Panc1 (cell line): ENCODE measurements at regions not wholly inside any gene's neighbourhood (a gene's known extent, or its start where the extent isn't known, plus 50 kb on each side); places are given as distances from the start of the nearest gene placed in this dataset.
A peak's percentile ranks its signal among the peaks of the same experiment; 100 is the strongest.

Experiments
- ATAC-seq: fragments of 200-7000 bp; cut with Tn5 transposase; 2 replicates; pipeline ENCODE4 v1.9.1; 2020; ENCODE audit warnings: mild to moderate bottlenecking, moderate library complexity
- BruUV-seq: library from RNA; stranded (reverse); fragments of 400-500 nt; replicated peaks from 2 replicates; lab custom pipeline; 2021; lab: Mats Ljungman, UMichigan
- CTCF ChIA-PET: fragments of 300-600 bp; sonication (Branson Sonifier 250); formaldehyde crosslinking; loops from one replicate; lab custom pipeline; 2022; ENCODE audit warnings: antibody characterized with exemption; lab: Charles Lee
- POLR2A ChIA-PET: fragments of 300-600 bp; sonication (Branson Sonifier 250); formaldehyde crosslinking; loops from one replicate; lab custom pipeline; 2022; ENCODE audit warnings: antibody characterized with exemption; lab: Charles Lee
- DNase-seq: peaks from one replicate; pipeline ENCODE4 v3.0.0-alpha.2; 2010; ENCODE audit warnings: low read depth, low spot score
- H3K27ac ChIP-seq: 2 replicates; pipeline ENCODE4 v1.5.1; 2011; ENCODE audit warnings: mild to moderate bottlenecking, low read length, inconsistent platforms
- H3K27me3 ChIP-seq: fragments of 200-500 bp; sonication (Bioruptor generic); 2 replicates; pipeline ENCODE4 v1.6.0; 2014; ENCODE audit warnings: low read length, inconsistent platforms; ENCODE audit not compliant: control insufficient read depth, insufficient read depth
- H3K36me3 ChIP-seq: fragments of 200-500 bp; sonication (Bioruptor generic); 2 replicates; pipeline ENCODE4 v1.5.1; 2014; ENCODE audit warnings: inconsistent platforms, mild to moderate bottlenecking, low read length, moderate library complexity; ENCODE audit not compliant: control insufficient read depth, insufficient read depth
- H3K4me1 ChIP-seq: 2 replicates; pipeline ENCODE4 v1.5.1; 2011; ENCODE audit warnings: inconsistent platforms, mild to moderate bottlenecking, low read length, moderate library complexity; ENCODE audit not compliant: control insufficient read depth, insufficient read depth
- H3K4me3 ChIP-seq, 2 experiments: 2 replicates each; pipeline ENCODE4 v1.5.1; 2011 to 2012; ENCODE audit warnings: low read depth in 2 of 2, low read length in 2 of 2, mild to moderate bottlenecking in 2 of 2, inconsistent platforms in 1 of 2, moderate library complexity in 1 of 2
- H3K9me3 ChIP-seq: fragments of 200-500 bp; sonication (Bioruptor generic); 2 replicates; pipeline ENCODE4 v1.5.1; 2014; ENCODE audit warnings: low read depth, mild to moderate bottlenecking, inconsistent platforms, low read length, moderate library complexity; ENCODE audit not compliant: control insufficient read depth, insufficient read depth
- POLR2AphosphoS5 ChIP-seq: IDR thresholded peaks from 2 replicates; pipeline ENCODE4 v1.6.1; 2012; ENCODE audit warnings: mild to moderate bottlenecking, low read depth, low read length, moderate library complexity
- SIN3A ChIP-seq: IDR thresholded peaks from 2 replicates; pipeline ENCODE4 v1.6.1; 2012; ENCODE audit warnings: low read depth, mild to moderate bottlenecking, low read length, moderate library complexity, borderline replicate concordance; ENCODE audit not compliant: insufficient read depth
- TCF7L2 ChIP-seq: IDR thresholded peaks from 2 replicates; pipeline ENCODE4 v1.6.1; 2011; ENCODE audit warnings: mild to moderate bottlenecking, low read depth, low read length, inconsistent platforms
- in situ Hi-C: cut with HindIII; loops from 2 replicates; pipeline ENCODE4 v1.10.0; 2016; ENCODE audit warnings: low sequenced_read_pairs, low pct_unique_long_range_greater_than_20kb
- intact Hi-C: fragments of 100-400 bp; cut with micrococcal nuclease; formaldehyde crosslinking; loops from one replicate; pipeline ENCODE4 v1.10.0; 2022; ENCODE audit not compliant: unreplicated experiment
- TF ChIP-seq, protein P1 (sequence below): fragments of 450-650 bp; IDR thresholded peaks from 2 replicates; pipeline ENCODE4 v1.5.1; 2017; ENCODE audit warnings: mild to moderate bottlenecking
- TF ChIP-seq, protein P2 (sequence below), 2 experiments: IDR thresholded peaks; 2 replicates each; pipeline ENCODE4 v1.6.1; 2011 to 2012; ENCODE audit warnings: low read depth in 2 of 2, control low read depth in 1 of 2, low read length in 1 of 2, mild to moderate bottlenecking in 1 of 2, moderate library complexity in 1 of 2; ENCODE audit not compliant: insufficient read depth in 1 of 2

DNA sequence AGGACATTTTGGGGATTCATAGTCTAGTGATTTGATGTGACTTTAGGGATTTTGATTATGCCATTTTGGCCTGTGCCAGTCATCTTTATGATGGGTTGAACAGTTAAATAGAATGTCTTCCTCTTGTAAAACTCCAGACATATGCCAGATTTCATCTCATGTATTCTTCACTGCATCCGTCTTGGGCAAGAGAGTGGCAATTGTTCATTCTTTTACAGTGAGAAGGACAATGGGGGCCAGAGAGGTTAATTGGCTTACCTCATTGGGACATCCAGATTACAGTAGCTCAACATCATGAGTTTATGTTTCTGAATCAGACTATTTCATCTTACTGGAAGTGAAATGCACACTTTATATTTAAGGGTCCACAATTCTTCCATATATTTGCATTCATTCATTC is 108.2 kb upstream of the SLC38A2 start:
- intact Hi-C loops: no loop called here
- in situ Hi-C loops: no loop called here
- Histone ChIP-seq H3K4me1 (peaks cover 9% of the 10 kb centered on the region), H3K9me3 (peaks cover 3% of the 10 kb centered on the region; the same call in 1 of the 2 replicates), H3K27me3 (no peaks in the 10 kb centered on the region), H3K27ac (peak overlapping the region; percentile 2; the same call in 1 of the 2 replicates), H3K4me3 (no peak overlapping the region), H3K36me3 (no peaks in the 10 kb centered on the region)
- TF ChIP-seq POLR2AphosphoS5 (no peak), SIN3A (no peak), TCF7L2 (no peak)
- TF ChIP-seq, protein P1, sequence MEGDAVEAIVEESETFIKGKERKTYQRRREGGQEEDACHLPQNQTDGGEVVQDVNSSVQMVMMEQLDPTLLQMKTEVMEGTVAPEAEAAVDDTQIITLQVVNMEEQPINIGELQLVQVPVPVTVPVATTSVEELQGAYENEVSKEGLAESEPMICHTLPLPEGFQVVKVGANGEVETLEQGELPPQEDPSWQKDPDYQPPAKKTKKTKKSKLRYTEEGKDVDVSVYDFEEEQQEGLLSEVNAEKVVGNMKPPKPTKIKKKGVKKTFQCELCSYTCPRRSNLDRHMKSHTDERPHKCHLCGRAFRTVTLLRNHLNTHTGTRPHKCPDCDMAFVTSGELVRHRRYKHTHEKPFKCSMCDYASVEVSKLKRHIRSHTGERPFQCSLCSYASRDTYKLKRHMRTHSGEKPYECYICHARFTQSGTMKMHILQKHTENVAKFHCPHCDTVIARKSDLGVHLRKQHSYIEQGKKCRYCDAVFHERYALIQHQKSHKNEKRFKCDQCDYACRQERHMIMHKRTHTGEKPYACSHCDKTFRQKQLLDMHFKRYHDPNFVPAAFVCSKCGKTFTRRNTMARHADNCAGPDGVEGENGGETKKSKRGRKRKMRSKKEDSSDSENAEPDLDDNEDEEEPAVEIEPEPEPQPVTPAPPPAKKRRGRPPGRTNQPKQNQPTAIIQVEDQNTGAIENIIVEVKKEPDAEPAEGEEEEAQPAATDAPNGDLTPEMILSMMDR: no peak
- BruUV-seq: no TSS peak
- POLR2A ChIA-PET: no interaction called here
- CTCF ChIA-PET: no interaction called here
- no peak for DNase-seq
- no peak for ATAC-seq

- DNase-seq (no peak), ATAC-seq (no peak)
- TF ChIP-seq SIN3A (no peak), POLR2AphosphoS5 (no peak)
- TF ChIP-seq, protein P2, sequence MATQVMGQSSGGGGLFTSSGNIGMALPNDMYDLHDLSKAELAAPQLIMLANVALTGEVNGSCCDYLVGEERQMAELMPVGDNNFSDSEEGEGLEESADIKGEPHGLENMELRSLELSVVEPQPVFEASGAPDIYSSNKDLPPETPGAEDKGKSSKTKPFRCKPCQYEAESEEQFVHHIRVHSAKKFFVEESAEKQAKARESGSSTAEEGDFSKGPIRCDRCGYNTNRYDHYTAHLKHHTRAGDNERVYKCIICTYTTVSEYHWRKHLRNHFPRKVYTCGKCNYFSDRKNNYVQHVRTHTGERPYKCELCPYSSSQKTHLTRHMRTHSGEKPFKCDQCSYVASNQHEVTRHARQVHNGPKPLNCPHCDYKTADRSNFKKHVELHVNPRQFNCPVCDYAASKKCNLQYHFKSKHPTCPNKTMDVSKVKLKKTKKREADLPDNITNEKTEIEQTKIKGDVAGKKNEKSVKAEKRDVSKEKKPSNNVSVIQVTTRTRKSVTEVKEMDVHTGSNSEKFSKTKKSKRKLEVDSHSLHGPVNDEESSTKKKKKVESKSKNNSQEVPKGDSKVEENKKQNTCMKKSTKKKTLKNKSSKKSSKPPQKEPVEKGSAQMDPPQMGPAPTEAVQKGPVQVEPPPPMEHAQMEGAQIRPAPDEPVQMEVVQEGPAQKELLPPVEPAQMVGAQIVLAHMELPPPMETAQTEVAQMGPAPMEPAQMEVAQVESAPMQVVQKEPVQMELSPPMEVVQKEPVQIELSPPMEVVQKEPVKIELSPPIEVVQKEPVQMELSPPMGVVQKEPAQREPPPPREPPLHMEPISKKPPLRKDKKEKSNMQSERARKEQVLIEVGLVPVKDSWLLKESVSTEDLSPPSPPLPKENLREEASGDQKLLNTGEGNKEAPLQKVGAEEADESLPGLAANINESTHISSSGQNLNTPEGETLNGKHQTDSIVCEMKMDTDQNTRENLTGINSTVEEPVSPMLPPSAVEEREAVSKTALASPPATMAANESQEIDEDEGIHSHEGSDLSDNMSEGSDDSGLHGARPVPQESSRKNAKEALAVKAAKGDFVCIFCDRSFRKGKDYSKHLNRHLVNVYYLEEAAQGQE (IDR thresholded peaks at IDR 0.05; ENCODE audit: insufficient read depth in 1 of 2, low read depth in 2 of 2, low read length in 1 of 2): no peak
- H3K4me3 ChIP-seq: no peak overlapping the region
- no peaks in the 10 kb centered on the region for H3K36me3 ChIP-seq
- H3K27ac ChIP-seq: peak overlapping the region; percentile 70
- BruUV-seq: no TSS peak
- ChIA-PET POLR2A (no interaction called here), CTCF (no interaction called here)
- in situ Hi-C loops (no loop called here), intact Hi-C loops (no loop called here)
- peaks cover 9% of the 10 kb centered on the region for H3K4me1 ChIP-seq
- no peaks in the 10 kb centered on the region for H3K27me3 ChIP-seq
- peaks cover 3% of the 10 kb centered on the region; the same call in 1 of the 2 replicates for H3K9me3 ChIP-seq
Measured at GRCh38 chr12:46480316-46480715, 107.7 kb upstream of the SLC38A2 start.

GRCh38 chr12:46478123-46478522 is 105.5 kb upstream of the SLC38A2 start:
- ATAC-seq (no peak), DNase-seq (no peak)
- ChIA-PET CTCF (no interaction called here), POLR2A (no interaction called here)
- Histone ChIP-seq H3K4me3 (no peak overlapping the region), H3K9me3 (peaks cover 3% of the 10 kb centered on the region; the same call in 1 of the 2 replicates), H3K27me3 (no peaks in the 10 kb centered on the region), H3K4me1 (peaks cover 25% of the 10 kb centered on the region), H3K36me3 (no peaks in the 10 kb centered on the region), H3K27ac (peak overlapping the region; percentile 94)
- intact Hi-C loops (loop anchor here (10.0 kb wide), 1 partner anchor 187 kb away; no protein-coding TSS in a partner anchor), in situ Hi-C loops (no loop called here)
- no peak for TF ChIP-seq SIN3A
- no peak for TF ChIP-seq TCF7L2
- BruUV-seq: no TSS peak
